Inflammatory macrophage (primary cell): ENCODE measurements at regions not wholly inside any gene's neighbourhood (a gene's known extent, or its start where the extent isn't known, plus 50 kb on each side); places are given as distances from the start of the nearest gene placed in this dataset.

ENCODE experiments used
- DNase-seq, 2 donors: peaks; one replicate each; pipeline ENCODE4 v3.0.0-alpha.2; 2020 to 2022

DNA sequence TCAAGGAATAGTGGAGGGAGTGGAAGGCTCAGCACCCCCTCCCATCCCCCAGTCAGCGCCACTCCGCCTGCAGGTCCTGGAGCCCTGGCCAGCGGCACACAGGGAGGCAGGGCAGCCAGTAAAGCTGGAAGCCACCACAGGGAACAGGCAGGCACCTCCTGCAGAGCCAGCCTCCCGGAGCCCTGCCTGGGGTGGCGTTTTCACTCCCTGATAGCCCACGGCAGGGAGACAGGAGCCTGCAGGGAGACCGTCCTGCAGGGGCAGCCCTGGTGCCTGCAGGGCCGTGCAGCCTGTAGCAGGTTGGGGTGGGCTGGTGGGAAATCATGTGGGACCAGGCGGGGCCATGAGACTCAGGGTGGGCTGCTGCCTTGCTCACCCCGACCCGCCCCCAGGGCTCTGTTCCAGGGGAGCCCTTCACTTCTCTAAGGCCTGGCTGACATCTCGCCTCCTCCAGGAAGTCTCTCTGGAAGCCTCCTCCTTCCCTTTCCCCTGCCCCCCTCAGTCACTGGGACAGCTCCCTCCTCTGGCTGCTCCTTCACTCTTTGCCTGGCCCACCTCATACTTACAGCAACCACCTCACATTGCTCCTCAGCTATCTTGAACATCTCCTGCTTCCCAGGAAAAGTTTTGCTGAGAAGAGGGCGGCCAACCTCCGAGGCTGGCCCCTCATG, 221.0 kb downstream of the GLI2 start:
- DNase-seq, result no peak

DNA sequence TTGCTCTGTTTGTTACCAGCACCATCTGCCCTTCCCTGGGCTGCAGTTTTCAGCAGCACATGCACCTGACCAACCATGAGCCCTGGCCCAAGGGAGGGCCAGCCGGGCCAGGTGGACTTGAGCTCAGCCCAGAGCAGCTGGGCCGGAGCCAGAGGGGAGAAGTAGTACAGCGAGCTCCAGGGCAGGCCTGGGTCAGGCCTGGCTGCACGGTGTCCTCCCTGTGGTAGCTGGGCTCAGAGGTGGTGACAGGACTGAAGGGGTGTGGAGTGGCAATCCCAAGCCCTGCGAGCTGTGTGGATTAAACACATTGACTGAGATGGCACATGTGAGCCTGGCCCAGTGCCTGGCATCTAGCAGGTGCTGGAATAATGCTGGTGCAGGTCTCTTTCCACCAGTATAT, 222.2 kb downstream of the GLI2 start:
- no peak for DNase-seq

DNA sequence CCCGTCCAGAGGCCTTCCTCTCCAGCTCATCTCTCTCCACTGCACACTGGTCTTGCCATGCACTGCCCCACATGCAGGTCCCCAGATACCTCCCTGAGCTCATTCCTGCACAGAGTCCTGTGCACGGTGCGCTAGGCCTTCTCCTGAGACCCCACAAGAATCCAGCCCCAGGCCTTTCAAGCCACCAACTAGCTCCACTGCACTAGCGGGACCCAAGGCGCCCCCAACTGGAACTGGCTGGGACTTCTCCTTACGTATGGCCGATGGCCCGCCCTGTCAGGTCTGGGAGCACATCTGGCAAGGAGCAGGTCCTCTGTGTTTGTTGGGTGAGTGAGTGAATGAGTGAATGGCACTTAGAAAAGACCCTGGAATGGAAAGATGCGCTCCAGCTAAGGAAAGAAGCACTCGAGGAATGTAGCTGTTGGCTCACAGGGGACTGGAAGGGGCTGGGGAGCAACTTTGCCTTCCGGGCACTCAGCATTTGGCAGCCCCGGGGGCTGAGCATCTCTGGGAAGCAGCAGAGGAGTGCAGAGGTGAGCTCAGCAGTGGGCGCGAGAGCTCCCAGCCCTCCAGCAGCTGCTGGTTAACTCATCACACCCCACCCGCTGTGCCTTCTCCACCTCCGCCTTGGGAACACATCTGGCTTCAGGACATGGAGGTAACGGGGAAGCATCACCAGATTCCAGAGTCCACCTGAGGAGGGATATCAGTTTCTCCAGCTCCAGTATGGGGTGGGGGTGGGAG, 223.1 kb downstream of the GLI2 start:
- DNase-seq, result no peak

DNA sequence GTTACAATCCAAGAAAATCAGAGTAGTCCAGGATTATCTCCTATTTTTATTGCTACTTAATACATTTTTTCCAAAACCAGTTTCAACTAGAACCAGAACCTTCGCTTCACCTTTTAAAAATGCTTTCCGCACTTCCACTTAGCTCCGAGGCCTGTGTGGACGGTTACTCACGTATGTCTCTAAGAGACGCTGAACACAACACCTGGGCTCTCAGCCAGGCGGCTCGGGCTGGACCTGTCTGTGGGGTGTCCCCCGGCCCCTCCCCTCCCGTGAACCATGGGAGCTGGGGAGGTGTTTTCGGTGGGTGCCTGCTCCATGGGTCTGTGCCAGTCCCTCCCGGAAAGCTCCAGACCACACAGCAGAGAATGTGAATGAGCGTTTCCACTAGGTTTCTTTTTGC, 223.8 kb downstream of the GLI2 start:
- DNase-seq, result no peak

DNA sequence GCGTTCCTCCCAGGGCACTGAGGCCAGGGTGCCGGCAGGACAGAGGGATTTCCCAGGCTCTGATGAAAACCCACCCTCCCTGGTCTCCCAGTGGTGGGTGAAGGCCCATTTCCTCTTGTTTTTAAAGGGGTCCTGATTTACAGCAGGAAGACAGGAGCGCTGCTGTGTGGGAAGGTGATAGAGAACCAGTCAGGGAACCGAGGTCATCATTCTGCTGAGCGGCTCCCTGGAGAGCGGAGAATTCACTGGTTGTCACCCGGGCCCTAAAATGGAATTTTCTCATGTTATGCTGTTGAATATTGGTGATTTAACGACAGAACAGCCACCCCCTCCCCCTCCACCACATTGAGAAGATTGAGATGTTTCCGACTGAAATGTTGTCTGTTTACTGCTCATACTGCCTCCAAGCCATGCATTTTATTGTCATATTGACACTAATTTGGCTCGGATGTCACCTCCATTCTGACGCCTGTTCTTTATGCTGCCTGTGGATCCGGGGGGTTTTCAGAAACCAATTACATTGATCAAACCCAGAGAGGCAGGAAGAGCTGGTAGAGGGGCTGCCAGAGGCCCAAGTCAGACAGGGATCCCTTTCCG, 225.2 kb downstream of the GLI2 start:
- no peak for DNase-seq

DNA sequence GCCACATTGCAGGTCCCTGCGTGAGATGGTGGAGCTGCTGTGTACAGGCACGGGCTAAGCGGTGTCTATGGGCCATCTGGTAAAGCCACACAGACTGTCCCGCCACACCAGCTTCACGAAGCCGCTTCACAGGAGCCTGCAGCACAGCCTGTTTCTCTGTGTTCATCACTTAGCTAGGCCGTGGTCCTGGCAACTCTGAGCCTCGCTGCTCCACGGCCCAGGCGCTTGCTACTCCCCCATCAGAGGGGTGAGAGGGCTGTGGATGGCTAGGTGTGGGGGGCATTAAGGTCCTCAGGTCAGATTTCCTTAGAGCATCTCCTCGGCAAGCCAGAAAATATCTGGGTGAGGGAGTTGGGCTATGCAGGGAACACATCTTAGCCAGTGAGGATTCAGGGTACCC, 225.7 kb downstream of the GLI2 start:
- DNase-seq, result no peak

DNA sequence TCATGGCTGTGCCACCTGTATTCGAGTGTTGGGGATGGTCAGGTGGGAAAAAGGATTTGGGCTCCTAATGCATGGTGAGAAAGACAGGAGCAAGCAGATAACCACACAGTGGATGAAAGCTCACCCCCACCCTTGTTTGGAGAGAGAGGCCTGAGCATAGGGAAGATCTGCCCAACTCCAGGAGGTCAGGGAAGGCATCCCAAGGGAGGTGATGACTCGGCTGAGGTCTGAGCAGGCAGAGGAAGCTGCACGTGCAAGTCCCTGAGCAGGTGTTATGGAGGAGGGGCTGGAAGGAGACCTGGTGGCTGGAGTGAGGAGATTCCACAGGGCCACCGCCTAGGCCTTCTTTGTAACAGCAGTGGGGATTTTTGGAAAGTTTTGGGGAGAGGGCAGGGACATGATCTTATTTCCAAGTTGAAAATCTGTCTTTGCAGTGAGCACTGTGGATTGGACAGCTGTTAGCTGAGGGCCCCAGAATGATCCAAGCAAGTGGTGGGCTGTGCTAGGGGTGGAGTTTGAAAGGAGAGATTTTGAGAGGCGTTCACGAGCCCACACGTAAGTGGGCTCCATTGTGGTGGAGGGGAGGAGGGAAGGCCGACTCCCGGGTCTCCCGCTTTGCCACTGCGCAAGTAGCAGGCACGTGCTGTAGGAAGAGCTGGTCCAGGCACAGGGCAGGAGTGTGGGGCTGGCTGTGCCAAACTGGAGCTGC, 228.5 kb downstream of the GLI2 start:
- DNase-seq, result no peak

DNA sequence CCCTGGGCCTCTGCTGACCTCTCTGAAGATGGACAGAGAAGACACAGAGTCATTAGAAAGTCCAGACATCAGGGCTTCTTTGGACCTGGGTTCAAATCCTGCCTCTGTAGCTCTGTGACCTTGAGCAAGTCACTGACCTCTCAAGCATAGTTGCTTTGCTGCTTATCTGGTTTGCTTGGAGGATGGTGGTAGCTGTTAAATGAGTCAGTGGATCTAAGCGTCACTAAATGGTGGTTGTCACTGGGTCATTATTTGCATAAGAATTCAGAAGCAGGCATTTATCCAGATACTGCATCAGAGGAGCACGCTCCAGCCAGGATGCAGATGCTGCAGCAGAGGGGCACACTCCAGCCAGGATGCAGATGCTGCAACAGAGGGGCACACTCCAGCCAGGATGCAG, 229.2 kb downstream of the GLI2 start:
- no peak for DNase-seq

DNA sequence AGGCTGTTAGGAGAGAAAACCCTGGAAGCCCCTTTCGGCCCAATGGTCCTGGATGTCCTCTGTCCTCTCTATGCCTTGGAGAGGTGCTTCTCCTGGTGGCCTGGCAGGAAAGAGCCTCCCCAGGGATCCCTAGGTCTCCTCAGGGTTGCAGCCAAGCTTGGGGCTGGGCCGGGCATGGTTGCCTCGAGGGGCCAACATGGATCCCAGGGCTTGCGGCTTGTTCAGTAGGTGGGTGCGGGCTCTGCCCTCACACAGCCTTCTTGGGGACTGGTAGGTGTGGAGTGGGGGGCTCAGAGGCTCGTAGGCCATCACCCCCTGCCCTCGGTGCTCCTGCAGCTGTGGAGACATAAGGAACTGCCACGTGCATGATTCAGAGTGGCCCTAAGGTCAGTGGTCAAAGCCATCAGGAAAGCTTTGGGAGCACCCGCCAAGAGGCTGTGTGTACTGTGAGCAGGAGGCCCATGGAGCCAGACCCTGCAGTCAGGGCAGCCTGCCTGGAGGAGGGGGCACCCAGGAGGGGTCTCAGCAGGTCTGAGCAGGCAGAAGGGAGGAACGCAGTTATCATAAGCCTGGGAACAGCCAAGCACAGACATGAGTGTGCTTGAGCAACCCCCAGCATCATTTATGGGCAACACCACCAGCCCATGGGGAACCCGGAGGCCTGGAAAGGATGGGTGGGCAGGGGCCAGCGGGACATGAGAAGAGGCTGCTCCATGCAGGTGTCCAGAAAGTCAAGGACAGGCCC, 231.0 kb downstream of the GLI2 start:
- no peak for DNase-seq

DNA sequence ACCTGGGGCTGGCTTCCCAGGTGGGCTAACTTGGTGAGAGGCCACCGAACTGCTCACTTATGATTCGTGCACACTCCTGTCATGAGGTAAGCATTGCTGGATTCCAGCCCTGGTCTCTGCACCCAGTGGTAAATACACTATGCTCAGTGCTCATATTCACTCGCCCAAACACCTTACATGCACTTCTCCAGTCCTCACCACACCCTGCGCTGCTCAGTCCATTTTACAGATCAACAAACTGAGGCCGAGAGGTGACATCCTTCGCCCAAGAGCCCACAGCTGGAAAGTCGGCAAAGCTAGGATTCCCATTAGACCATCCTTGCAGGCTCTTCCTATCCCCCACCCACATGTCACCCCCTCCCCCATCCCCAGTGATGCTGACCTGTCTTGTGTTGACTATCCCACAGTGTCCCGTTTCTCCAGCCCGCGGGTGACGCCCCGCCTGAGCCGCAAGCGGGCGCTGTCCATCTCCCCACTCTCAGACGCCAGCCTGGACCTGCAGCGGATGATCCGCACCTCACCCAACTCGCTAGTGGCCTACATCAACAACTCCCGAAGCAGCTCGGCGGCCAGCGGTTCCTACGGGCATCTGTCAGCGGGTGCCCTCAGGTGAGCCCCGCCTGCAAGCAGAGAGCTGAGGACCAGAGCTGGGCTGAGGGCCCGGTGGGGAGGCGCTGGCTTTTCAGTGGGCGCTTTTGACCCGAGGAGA, 232.8 kb downstream of the GLI2 start:
- DNase-seq, result no peak

DNA sequence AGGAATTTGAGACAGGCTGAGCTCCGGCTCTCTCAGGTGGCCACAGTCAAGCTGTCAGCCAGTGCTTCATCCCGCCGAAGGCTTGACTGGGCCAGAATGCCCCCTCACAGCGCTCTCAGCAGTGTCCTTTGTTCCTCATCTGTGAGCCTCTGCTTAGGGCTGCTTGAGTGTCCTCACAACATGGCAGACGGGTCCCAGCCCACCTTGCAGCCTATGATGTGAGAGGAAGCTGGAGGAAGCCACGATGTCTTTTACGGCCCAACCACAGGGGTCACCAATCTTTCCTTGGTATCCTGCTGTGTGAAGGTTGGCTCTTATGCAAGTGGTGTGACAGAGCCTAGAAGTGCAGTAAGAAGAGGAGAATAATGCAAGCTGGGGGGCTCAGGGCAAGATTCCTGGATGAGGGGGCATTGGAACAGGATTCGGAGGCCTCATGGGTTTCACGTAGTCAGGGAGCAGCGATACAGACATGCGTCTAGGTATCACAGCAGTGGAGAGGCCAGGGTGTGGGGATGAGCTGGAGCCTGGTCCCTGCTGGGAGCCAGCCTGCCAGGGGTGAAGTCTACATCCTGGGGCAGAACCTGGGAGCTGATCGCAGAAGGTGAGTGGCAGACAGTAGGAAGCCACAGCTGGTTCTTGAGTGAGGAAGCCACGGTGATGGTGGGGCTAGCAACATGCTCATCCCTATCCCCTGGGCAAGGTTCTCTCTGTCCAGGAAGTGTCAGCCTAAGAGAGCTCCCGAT, 234.1 kb downstream of the GLI2 start:
- no peak for DNase-seq

DNA sequence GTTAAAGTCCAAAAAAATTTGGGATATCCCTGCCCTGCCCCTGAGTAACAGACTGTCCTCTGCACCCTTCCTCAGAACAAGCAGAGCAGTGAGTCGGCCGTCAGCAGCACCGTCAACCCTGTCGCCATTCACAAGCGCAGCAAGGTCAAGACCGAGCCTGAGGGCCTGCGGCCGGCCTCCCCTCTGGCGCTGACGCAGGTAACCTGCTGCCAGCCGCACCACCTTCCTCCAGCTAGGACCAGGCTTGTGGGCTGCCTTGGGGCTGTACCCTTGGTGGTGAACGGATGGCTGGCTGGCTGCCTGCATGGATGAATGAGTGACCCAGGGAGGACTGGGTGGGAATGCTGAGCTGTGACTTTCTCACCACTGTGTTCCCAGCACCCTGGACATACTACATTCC, 236.2 kb downstream of the GLI2 start:
- DNase-seq, result no peak

DNA sequence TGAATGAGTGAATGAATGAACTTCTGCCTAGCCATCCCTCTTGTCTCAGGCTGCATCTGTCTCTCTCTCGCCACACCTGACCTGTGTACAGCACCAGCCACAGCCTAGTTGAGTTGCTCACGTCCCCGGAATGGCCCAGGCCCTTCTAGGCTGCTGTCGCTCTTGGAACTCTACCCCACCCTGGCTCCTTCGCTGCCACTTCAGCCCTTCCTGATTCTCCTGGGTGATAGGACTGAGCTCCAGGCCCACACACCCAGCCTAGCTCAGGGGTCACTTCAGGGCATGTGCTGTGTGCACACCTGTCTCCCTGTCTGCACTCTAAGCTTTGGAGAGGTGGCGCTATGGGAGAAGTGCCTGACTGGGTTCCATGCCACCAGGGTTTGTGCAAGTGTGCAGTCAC, 236.6 kb downstream of the GLI2 start:
- DNase-seq, result no peak

DNA sequence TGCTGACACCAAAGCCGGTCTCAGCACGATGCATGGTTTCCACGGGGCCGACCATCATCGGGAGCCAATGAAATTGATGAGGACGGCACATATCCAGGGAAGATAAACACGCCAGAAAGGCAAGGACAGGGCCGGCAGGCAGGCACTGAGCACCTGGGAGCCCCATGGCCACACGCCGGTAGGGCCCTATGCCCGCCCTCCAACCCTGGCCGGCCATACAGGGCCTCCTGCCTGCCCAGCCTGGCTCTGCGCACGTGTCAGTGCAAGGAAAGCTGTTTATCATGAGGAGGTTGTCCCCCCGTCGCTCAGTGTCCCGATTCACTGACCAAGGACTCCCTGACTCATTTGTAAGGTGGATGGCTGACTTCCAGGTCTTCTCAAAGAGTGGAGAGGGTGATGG, 237.5 kb downstream of the GLI2 start:
- DNase-seq, result no peak

DNA sequence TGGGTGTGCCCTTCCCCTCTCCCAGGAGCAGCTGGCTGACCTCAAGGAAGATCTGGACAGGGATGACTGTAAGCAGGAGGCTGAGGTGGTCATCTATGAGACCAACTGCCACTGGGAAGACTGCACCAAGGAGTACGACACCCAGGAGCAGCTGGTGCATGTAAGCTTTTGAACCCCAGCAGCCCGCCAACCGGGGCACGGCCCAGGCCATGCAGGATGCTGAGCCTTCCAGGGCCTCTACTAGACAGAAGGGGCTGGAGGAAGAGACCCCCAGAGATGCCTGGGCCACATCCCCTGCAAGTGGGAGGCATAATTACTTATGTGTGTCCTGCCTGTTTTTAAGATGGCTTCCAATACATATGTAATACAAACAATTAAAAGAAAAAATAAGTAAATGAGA, 239.3 kb downstream of the GLI2 start:
- no peak for DNase-seq

DNA sequence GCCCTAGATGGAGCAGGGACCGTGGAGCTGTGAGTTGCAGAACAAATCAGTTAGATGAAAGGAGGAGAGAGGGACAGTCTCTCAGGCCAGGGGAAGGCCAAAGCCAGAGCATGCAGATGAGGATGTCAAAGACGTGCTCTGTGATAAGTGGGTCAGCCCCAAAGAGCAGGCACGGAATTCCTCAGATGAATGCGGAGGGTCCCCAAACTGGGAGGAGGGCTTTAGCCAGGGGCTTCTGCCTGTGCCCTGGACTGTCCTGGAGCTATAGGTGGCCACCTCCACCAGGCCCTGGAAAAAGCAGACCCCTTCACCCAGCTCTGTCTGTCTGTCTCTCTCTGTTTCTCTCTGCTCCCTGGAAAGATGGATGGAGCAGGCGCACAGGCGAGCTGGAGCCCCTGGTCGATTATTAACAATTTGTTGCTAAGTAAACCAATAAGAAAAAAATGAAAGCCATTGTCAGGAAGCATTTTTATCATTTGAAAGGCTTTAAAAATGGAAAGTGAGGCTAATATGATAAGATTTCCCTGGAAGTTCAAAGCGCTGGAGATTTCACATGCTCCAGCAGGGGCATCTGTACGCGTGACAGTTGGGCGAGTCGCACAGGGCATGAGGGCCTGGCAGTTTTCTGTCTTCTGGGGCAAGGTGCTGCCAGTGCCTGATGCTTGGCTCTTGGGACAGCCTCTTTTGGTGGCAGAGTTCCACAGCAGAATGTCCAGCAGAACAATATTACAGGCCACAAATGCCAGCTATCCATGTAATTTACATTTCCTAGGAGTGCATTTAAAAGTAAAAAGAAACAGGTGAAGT, 241.0 kb downstream of the GLI2 start:
- DNase-seq, result no peak

DNA sequence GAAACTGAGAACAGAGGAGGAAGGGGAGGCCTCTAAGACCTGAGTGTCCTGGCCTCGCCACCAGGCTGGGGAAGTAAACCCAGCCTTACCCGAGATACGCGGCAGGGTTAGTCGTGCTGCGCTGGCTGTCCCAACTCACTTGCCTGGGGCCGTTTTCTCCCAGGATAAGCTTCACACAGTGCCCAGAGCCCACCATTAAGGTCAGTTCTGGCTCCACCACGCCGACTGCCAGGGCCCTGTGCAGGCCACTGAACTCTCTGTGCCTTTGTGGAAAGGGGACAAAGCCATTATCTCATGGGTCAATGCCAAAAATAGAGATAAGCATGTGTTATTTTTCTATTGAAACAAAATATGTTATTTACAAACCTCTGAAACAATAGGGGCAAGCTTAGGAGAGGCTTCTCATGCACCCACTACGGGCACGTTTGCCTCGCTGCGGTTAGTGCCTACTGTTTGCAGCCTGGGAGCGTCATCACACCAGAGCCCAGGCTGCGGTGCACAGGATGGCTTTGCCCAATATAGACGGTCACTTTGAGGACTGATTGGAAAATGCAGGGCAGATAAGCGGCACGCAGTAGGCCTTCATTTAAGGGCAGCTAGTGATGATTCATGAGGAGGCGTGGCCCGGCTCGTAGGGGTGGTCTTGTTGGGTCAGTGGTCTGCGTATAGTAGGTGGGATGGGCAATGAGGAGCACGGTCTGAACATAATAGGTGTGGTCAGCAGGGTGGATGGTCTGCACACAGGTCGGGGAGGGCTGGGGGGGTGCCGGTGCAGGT, 242.1 kb downstream of the GLI2 start:
- no peak for DNase-seq

DNA sequence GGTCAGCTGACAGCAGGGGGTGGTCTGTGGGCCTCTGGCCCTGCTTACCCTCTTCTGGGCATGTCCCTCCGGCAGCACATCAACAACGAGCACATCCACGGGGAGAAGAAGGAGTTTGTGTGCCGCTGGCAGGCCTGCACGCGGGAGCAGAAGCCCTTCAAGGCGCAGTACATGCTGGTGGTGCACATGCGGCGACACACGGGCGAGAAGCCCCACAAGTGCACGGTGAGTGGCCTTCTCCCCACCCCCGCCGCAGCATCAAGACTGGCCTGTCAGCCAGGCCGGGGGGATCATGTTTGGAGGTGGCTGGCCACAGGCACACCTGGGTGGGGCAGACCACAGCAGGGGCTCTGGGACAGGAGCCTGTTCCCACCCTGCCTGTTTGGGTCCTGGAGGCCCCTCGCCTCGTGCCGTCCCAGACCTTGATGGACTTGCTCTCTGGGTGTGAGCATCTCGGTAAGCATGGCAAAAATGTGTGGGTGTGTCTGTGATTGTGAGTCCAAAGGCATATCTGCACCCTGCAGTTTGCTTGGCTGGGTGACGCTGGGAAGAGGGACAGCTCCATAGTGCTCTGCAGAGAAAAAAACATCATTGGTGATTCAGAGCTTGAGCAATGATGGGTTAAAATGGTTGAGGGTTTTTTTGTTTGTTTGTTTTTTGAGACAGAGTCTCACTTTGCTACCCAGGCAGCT, 242.8 kb downstream of the GLI2 start:
- DNase-seq, result no peak

DNA sequence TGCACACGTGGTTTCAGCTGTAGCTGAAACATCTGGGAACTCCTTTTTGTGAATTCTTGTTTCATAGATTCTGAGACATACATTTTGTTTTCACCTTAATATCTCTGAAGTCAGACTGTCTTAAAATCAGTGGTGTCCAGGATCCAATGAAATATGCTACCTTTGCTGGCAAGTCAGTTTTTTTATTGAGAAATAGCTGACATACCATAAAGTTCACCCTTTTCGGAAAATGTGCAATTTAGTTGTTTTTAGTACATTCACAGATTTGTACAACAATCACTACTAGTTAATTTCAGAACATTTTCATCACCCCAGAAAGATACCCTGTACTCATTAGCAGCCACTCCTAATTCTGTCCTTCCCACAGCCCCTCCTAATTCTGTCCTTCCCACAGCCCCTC, 243.7 kb downstream of the GLI2 start:
- DNase-seq, result no peak
